GM18498 (cell line): ENCODE measurements at regions not wholly inside any gene's neighbourhood (a gene's known extent, or its start where the extent isn't known, plus 50 kb on each side); places are given as distances from the start of the nearest gene placed in this dataset.
A peak's percentile ranks its signal among the peaks of the same experiment; 100 is the strongest.
"Not testable (repeated sequence)": the region's sequence is repeated elsewhere in the genome, so short reads cannot be mapped to it uniquely, and the experiment has no call there.

Experiments used
- ATAC-seq: cut with Tn5 transposase; IDR thresholded peaks from one replicate; pipeline ENCODE4 v1.9.1; 2021; ENCODE audit warnings: mild to moderate bottlenecking, moderate library complexity; ENCODE audit not compliant: unreplicated experiment

DNA sequence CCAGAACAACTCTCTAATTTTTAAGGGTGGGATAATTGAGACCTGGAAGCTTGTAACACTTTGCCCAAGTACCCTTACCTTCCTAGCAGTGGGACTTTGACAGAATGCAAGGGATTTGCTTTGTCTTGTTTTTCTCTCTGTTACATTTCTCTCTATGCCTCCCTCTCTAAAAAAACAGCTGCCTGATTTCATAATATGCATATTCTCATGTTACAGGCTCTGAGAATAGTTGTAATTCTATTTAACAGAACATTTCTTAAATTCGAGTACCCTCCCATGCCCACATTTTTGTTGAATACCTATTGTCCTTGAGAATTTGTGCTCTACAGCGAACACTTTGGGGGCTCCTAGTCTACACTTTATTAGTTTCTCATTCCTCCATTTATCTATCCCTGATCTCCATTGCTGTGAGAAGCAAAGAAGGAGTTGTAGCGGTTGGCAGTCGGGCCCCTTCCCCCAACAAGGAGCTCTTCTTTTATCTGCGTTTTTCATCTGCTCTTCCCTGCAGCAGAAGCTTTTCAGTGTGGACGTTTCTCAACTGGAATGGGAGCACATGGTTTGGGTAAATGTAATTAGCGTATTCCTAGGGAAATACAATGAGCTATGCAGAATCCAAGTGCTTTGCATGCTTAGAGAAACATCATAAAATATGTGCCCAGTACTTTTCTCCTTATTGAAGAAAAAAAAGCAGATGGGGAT is 117.7 kb upstream of the CCDC90B start:
- ATAC-seq = no peak

DNA sequence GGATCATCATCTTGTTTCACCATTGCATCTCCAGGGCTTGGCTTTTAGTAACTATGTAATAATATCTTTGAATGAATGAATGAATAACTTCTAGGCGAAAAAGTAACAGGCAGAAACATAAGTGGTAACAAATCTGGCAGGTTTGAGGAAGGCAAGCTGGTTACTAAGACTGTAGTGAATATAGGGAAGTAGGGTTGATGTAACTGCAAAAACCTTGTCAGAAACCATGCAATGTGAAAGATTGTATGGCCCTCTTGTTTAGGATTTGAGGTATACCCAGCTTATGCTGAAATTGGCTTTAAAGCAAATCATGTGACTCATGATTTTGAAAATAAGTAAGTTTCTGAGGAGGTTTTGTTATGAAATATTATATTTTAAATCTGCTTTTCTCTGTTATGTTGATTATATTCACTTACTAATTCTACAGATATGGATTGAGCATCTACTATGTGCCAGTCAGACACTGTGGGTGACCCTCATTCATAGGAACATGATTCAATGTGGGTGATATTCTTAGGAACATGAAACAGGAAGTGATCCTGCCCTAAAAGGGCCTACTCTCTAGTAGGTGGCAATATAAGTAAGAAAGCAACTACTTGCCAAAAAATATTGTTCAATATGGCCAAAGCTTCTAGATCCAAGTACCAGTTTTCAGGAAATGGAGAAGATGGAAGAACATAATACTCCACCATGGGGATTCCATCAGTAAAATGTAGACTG is 115.5 kb upstream of the CCDC90B start:
- ATAC-seq = peak; percentile 50

DNA sequence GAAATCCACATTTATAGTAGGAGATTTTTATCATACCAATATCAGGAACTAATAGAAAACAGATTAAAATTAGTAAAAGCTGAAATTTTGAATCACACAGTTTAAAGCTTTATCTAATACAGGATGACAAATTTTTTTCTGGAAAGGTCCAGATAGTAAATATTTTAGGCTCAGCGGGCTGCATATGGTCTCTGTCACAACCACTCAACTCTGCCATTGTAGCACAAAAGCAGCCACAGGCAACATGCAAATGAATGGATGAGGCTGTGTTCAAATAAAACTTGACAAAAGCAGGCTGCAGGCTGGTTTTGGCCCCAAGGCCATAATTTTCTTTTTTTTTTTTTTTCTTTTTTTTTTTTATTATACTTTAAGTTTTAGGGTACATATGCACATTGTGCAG is 108.2 kb upstream of the CCDC90B start:
- ATAC-seq = no peak

DNA sequence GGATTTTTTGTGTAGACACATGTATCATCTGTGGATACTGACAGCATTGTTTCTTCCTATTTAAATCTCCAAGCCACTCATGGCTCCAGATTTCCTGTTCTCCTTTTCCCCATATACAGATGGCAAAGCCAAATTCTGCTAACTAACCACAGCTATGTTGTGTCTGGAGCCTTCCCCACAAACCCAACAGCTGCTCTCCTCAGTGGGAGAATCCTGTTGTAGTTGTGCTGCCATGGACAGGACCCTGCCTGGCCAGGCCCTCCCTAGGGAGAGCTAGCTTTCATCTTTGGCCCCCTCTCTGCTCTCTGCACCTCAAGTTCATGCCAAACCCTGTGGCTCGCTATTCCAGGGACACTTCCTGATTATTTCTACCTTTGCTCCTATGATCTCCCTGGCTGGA is 106.4 kb upstream of the CCDC90B start:
- no peak for ATAC-seq

DNA sequence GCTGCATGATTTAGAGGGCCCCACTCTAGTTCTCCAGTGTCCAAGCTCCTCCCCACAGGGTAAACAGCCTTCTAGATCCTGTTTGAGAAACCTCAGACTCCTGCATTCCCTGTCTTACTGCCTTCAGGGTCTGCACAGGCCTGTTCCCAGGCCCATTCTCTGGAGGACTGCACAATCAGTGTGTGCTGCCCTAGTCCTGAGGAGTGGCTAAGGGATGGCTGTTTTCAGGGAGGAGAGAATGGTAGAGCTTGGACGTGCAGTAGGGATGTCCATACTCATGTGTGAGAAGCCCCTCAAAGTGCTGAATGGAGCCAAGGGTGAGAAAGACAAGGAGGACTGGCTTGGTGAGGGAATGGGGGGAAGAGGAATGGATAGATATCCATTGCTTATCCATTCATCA is 103.8 kb upstream of the CCDC90B start:
- ATAC-seq = no peak

DNA sequence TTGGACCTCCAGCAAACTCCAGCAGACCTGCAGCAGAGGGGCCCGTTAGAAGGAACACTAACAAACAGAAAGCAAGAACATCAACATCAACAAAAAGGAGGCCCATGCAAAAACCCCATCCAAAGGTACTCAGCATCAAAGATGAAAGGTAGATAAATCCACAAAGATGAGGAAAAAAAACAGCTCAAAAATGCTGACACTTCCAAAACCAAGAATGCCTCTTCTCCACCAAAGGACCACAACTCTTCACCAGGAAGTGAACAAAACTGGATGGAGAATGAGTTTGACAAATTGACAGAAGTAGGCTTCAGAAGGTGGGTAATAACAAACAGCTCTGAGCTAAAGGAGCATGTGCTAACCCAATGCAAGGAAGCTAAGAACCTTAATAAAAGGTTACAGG is 97.7 kb upstream of the CCDC90B start:
- not testable (repeated sequence) for ATAC-seq

DNA sequence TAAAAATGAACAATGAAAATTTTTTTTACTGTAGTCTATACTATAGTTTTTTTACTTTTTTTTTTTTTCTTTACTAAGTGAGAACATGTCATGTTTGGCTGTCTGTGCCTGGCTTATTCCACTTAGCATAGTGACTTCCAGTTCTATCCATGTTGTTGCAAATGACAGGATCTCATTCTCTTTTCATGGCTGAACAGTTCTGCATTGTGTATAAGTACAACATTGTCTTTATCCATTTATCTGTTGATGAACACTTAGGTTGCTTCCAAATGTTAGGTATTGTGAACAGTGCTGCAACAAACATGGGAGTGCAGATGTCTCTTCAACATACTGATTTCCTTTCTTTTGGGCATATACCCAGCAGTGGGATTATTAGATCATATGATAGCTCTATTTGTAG is 88.1 kb upstream of the CCDC90B start:
- no peak for ATAC-seq

DNA sequence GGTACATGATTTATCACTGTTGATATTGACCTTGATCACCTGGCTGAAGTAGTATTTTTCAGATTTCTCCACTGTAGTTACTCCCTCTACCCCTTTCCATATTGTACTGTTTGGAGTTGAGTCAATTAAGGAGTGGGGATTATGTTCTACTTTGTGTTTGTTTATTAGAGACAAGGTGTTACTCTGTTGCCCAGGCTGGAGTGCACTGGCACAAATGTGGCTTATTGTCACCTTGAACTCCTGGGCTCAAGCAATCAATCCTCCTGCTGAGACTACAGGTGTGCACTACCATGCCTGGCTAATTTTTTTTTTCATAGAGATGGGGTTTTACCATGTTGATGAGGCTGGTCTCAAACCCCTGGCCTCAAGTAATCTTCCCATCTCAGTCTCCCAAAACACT is 85.3 kb upstream of the CCDC90B start:
- ATAC-seq = no peak

DNA sequence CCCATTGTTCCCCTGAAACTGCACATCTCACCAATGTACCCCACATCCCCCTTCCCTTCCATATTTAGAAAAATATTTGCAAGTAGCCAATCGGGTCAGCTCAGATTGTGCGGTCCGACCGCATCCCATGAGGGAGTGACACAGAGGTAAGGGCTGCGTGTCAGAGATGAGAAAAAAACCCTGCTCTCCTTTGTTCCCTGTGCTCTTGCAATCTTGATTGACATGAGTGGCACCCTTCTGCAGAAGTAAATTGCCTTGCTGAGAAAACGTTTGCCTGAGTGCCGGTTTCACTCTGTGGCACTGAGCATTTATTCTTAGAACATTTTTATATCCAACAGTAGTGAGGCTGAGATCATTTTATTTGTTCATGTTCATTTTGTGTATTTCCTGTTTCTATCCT is 81.6 kb upstream of the CCDC90B start:
- ATAC-seq = no peak

DNA sequence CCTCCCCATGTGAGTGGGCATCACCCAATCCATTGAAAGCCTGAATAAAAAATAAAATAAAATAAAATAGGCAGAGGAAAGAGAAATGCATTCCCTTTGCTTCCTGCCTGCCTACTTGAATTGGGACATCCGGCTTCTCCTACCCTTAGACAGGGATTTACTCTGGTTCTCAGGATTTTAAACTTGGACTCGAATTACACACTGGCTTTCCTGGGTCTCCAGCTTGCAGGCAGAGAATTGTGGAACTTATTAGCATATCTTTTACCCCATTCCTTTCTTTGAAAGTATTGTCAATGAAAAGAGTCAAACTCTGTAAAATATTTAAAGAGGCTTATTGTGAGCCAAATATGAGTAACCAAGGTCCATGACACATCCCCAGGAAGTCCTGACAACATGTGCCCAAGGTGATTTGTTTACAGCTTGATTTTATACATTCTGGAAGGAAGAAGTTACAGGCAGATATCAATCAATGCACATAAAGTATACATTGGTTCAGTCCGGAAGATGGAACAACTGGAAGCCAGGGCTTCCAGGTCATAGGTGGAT is 78.4 kb upstream of the CCDC90B start:
- ATAC-seq = no peak

DNA sequence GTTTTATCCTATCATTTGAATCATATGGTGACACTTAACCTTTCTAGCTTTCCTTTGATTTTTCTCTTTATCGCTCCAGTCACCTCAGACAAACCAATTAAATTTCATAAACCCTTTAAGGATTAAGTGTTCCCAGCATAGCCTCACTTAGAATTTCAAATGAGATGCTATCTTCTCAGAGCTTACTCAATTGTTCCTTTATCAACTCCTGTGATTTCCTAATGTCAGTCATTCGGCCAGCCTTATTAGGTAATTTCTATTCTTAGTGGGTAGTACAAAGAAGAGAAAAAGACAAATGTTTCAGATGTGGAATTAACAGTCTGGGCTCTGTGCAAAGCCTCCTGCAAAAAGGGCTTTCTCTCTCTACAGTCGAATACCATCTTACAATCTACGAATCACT is 77.1 kb upstream of the CCDC90B start:
- no peak for ATAC-seq

DNA sequence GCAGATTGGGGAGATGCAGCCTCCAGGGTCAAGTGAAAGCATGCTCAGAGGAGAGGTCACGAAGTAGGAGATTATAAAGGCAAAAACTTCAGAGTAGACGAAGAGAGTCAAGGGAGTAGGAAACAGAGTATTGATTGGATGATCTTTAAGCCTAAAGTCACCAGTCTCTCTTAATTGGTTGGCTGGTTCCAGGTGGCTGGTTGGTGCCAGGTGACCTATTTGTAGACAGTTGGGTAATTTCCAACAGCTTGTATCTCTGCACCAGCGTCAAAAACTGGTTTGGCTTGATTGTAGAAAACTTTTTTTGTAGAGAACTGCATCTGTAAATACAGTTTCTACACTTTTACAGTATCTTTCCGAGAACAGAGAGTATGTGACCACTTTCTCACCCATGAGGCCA is 75.7 kb upstream of the CCDC90B start:
- ATAC-seq = no peak

DNA sequence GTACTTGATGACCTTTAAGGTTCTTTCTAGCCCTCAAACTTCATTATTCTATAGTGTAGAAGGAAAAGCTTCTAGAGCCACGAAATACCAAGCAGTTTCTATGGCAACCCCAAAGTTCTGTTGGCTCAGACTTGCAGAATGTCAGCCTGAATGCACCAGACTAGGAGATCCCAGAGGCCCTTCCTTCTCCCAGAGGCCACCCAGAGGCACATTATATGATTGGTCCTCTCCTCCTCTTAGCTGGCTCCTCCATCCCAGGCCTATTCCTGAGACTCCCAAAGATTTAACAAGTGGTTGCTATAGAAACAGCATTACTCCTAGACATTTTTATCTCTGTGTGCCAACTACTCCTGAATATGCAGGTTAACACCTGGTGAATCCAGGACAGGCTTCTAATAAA is 69.2 kb upstream of the CCDC90B start:
- ATAC-seq = no peak

DNA sequence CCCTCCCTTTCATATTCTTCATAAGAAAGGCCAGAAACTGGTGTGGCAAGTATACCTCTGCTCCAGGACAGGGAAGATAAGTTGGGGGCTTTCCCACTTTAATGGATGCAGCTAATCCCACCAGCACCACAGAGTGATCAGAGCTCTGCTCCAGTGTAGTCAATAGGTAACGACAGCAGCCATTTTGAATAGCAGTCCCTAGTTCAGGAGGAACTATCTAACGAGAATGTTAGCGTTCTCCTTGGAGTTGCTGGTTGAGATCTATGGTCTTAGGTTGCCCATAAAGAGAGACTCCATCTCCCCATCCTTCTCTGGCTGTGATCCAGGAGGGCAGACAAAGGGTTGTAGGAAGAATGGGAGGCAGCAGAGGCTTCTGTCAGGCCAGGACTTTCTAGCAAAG is 64.0 kb upstream of the CCDC90B start:
- no peak for ATAC-seq

DNA sequence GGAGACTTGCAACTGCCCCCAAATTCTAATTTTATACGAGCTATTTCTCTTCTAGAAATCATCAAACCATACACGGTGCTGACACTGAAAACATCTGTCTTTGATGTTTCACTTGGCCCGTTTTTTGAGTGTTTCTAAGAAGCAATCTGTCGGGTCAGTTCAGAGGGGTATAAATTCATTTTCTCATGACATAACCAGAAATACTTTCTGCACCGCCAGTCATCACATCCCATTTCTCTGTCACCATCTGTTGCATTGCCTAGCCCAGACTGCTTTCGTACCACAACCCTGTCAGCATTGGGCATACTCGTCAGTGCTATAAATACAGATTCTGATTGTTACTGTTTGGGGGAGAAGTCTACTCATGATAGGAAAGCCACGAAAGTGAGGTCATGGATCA is 63.1 kb upstream of the CCDC90B start:
- no peak for ATAC-seq

DNA sequence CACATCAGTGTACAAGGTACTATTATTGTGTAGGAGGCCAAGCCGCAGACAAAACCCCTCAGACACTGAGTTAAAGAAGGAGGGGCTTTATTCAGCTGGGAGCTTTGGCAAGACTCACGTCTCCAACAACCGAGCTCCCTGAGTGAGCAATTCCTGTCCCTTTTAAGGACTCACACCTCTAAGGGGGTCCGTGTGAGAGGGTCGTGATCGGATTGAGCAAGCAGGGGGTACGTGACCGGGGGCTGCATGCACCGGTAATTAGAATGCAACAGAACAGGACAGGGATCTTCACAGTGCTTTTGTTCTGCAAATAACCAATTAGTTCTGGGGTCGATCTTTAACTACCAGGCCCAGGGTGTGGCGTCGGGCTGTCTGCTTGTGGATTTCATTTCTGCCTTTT is 60.5 kb upstream of the CCDC90B start:
- not testable (repeated sequence) for ATAC-seq

DNA sequence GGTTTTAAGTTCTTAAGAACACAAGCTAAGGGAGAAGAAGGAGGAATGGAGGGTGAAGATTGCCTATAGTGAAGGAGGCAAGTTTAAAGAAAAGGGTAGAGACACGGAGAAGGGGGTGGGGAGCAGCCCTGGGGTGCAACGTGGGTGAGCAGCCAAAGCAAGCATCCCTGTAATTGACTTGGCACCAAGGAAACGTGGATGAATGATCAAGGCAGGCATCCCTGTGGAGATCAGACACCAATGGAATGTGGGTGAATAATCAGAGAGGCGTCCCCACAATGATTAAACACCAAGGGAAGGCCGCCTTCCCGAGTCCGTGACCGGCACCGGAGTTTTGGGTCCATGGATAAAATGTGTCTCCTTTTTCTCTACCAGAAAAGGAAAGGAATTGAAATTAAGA is 58.4 kb upstream of the CCDC90B start:
- not testable (repeated sequence) for ATAC-seq

DNA sequence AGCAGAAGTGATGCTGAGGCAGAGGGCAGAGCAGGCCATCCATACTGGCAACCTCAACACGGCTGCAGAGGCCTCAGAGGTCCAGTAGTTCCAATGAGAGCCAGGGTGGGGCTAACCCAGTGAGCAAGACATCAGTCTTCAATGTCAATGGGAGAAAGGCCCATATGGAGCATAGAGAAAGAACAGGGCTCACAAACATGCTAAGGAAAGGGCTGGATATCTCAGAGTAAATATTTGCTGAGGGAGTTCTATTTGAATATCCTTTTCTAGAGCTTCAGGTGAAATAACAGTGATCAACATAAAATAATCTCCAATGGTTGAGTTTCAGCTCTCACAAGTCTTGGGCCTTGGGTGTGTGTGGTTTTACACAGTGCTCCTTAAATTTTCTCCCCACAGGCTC is 50.8 kb upstream of the CCDC90B start:
- ATAC-seq = no peak
